Loucy (cell line): ENCODE measurements at regions not wholly inside any gene's neighbourhood (a gene's known extent, or its start where the extent isn't known, plus 50 kb on each side); places are given as distances from the start of the nearest gene placed in this dataset.

Experiments
- CTCF ChIP-seq: fragments of 200-600 bp; sonication (generic); conservative IDR thresholded peaks from 2 replicates; pipeline ENCODE4 v1.5.1; 2014; ENCODE audit warnings: mild to moderate bottlenecking, antibody characterized with exemption, low read length
- EZH2phosphoT487 ChIP-seq: fragments of 200-600 bp; IDR thresholded peaks from 2 replicates; pipeline ENCODE4 v1.6.1; 2018; ENCODE audit warnings: antibody characterized with exemption, mild to moderate bottlenecking, moderate library complexity, borderline replicate concordance

- no peak for TF ChIP-seq EZH2phosphoT487
- no peak for TF ChIP-seq CTCF
Observed at GRCh38 chr12:89983622-89984021, 275.0 kb upstream of the ATP2B1 start.
